ENCODE measurements at regions not wholly inside any gene's neighbourhood (a gene's known extent, or its start where the extent isn't known, plus 50 kb on each side); places are given as distances from the start of the nearest gene placed in this dataset.

- DNase-seq, result no peak
These were observed 57.6 kb upstream of the ANTXRL start for GRCh38 chr10:46229144-46229563.

DNA sequence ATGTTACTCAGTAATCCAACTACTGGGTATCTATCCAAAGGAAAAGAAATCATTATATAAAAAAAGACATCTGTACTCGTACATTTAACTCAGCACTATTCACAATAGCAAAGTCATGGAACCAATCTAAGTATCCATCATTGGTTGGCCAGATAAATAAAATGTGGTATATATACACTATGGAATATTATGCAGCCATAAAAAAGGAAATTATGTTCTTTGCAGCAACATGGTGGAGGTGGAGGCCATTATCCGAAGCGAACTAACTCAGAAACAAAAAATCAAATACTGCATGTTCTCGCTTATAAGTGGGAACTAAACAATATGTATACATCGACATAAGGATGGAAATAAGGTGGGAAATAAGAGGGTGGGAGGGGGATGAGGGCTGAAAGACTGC is 56.2 kb upstream of the ANTXRL start:
- no peak for DNase-seq

- no peak for DNase-seq
These were observed 55.7 kb upstream of the ANTXRL start for GRCh38 chr10:46231087-46231486.

DNA sequence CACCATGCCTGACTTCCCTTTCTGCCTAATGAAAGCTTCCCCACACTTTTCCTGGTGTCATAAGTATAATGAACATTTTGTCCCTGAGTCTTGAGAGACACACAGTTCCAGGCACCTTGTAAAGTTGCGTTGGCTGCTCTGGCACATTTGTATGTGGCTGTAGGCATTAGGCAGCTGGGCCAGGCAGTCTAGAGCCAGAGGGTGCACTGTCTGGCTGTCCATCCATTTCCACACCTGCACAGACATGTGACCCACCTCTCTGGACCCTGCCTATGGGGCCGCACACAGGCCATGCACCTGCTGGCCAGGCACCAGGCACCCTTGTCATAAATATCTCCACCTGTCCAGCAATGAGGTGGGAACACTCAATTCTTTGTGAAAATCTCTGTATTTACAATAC is 54.7 kb upstream of the ANTXRL start:
- DNase-seq, result no peak

DNA sequence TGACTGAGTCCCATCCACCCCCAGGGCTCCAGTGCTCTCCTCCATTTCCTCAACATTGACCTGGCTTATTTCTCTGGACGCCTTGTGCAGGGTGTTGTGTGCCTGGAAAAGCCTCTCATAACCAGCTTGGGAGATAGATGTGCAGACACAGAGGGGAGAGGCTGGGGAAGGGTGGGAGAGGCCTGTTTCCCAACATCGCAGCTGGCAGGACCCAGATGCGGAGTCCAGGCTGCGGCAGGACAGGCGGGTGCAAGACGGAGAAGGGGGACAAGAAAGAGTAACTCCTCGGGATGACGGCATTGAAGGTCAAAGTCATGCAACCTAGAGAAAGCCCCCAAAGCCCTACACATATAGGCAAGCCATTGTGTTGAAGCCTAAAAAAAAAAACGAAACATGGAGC is 54.1 kb upstream of the ANTXRL start:
- DNase-seq, result no peak

- no peak for DNase-seq
These were observed 53.6 kb upstream of the ANTXRL start for GRCh38 chr10:46233181-46233580.

- no peak for DNase-seq
These were observed 52.8 kb upstream of the ANTXRL start for GRCh38 chr10:46234026-46234425.

DNA sequence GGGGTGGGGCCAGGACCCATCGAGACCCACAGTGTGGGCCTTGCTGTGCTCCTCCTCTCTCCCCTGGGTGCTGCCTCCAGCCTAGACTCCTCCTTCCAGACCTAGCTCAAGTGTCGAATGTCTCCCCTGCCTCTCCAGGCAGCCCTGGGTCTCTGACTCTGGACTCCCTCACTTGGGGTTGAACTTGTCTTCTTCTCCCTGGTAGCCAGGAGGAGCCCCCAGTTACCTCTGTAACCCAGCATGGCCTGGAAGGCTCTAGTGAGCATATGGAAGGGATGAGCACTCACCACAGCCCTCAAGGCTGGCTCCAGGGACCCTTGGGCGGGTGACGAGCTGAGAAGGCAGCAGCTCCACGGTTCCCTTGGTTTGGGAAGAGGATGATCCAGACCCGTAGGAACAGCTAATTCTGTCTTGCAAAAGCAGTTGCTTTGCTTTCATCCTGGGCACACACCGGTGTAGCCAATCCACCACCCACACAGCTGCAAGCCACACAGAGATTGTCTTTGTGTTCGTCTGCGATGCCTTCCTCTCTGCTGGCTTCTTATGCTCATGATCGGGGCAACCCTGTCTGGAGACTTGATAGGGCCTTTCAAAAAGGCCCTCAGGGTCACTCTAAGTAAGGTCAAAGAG is 52.3 kb upstream of the ANTXRL start:
- DNase-seq, result no peak

- no peak for DNase-seq
These were observed 50.9 kb upstream of the ANTXRL start for GRCh38 chr10:46235705-46236545.

- no peak for DNase-seq
These were observed 50.3 kb upstream of the ANTXRL start for GRCh38 chr10:46236546-46236887.

GRCh38 chr10:46236941-46237681 is 49.7 kb upstream of the ANTXRL start:
- DNase-seq, result no peak

All from NCI-H2029 treated with DMSO at 0.1 percent for 48 hours (cell line).